BLaER1 treated with 17β-estradiol and CSF1 and Interleukin-3, amounts not matched to agents 10 nM and 100 nM (cell line): ENCODE measurements at regions not wholly inside any gene's neighbourhood (a gene's known extent, or its start where the extent isn't known, plus 50 kb on each side); places are given as distances from the start of the nearest gene placed in this dataset.
A peak's percentile ranks its signal among the peaks of the same experiment; 100 is the strongest.

Source experiments
- H3K27ac ChIP-seq, 11 experiments: shearing (Covaris generic); formaldehyde crosslinking; 2 replicates each; pipeline ENCODE4 v1.8.1; 2022
- H3K27me3 ChIP-seq, 11 experiments: shearing (Covaris generic); formaldehyde crosslinking; 2 replicates each; pipeline ENCODE4 v1.8.1; 2022
- H3K36me3 ChIP-seq, 11 experiments: shearing (Covaris generic); formaldehyde crosslinking; 2 replicates each; pipeline ENCODE4 v1.8.1; 2022
- H3K4me1 ChIP-seq, 10 experiments: shearing (Covaris generic); formaldehyde crosslinking; 2 replicates each; pipeline ENCODE4 v1.8.1; 2022
- H3K4me2 ChIP-seq, 11 experiments: shearing (Covaris generic); formaldehyde crosslinking; 2 replicates each; pipeline ENCODE4 v1.8.1; 2022
- H3K4me3 ChIP-seq, 10 experiments: shearing (Covaris generic); formaldehyde crosslinking; 2 replicates each; pipeline ENCODE4 v1.8.1; 2022
- H3K9ac ChIP-seq, 11 experiments: shearing (Covaris generic); formaldehyde crosslinking; 2 replicates each; pipeline ENCODE4 v1.8.1; 2022
- H3K9me3 ChIP-seq, 11 experiments: shearing (Covaris generic); formaldehyde crosslinking; replicated peaks in 1 of 11; 2 replicates each; pipeline ENCODE4 v1.8.1; 2022
- H4K20me1 ChIP-seq, 11 experiments: shearing (Covaris generic); formaldehyde crosslinking; 2 replicates each; pipeline ENCODE4 v1.8.1; 2022
- Cebpa-rat ChIP-seq, 11 experiments: shearing (Covaris generic); IDR thresholded peaks; 2 replicates each; pipeline ENCODE4 v1.8.1; 2022

- no peak overlapping the region for H3K4me3 ChIP-seq
- H3K9me3 ChIP-seq: peaks cover 0 to 9% (median 0%) of the 10 kb centered on the region in 11 experiments; a peak in 2 of 22 replicates
- no peak for TF ChIP-seq Cebpa-rat (IDR thresholded peaks at IDR 0.05)
- H3K27ac ChIP-seq: no peak overlapping the region
- H3K4me2 ChIP-seq: no peak overlapping the region
- no peaks in the 10 kb centered on the region for H3K27me3 ChIP-seq
- H3K4me1 ChIP-seq: peaks cover 0 to 13% (median 0%) of the 10 kb centered on the region in 10 experiments; a peak in 5 of 20 replicates
- no peaks in the 10 kb centered on the region for H4K20me1 ChIP-seq
- no peaks in the 10 kb centered on the region for H3K36me3 ChIP-seq
- no peak overlapping the region for H3K9ac ChIP-seq
Measured at GRCh38 chr4:12144051-12144450, 715.4 kb upstream of the HS3ST1 start.

GRCh38 chr4:12140864-12141263 lies 712.2 kb upstream of the HS3ST1 start:
- Histone ChIP-seq H4K20me1 (no peaks in the 10 kb centered on the region), H3K9ac (no peak overlapping the region)

GRCh38 chr4:12139296-12139695 lies 710.6 kb upstream of the HS3ST1 start:
- Histone ChIP-seq H3K4me3 (no peak overlapping the region), H3K27ac (peak overlapping the region in 1 of 11 experiments; percentile 32; a peak in 1 of 22 replicates), H3K36me3 (no peaks in the 10 kb centered on the region), H3K4me2 (peak overlapping the region in 3 of 11 experiments; percentile 13 to 60 (median 59); a peak in 4 of 22 replicates), H3K4me1 (peaks cover 0 to 39% (median 0%) of the 10 kb centered on the region in 10 experiments; a peak in 7 of 20 replicates), H3K27me3 (no peaks in the 10 kb centered on the region), H4K20me1 (no peaks in the 10 kb centered on the region), H3K9ac (no peak overlapping the region), H3K9me3 (0 out of 22 replicates have a peak, but pooled peaks cover 0 to 8% (median 0%) of the 10 kb centered on the region in 11 experiments)
- TF ChIP-seq Cebpa-rat (IDR thresholded peaks at IDR 0.05): no peak

More at GRCh38 chr4:12140864-12141263, 712.2 kb upstream of the HS3ST1 start:
- H3K4me3 ChIP-seq: no peak overlapping the region
- H3K36me3 ChIP-seq: no peaks in the 10 kb centered on the region
- no peak overlapping the region for H3K27ac ChIP-seq
- H3K4me2 ChIP-seq: no peak overlapping the region
- H3K9me3 ChIP-seq: no peaks in the 10 kb centered on the region
- H3K27me3 ChIP-seq: no peaks in the 10 kb centered on the region
- TF ChIP-seq Cebpa-rat (IDR thresholded peaks at IDR 0.05): no peak
- peaks cover 0 to 39% (median 0%) of the 10 kb centered on the region in 10 experiments; a peak in 7 of 20 replicates for H3K4me1 ChIP-seq

- Histone ChIP-seq H3K27me3 (no peaks in the 10 kb centered on the region), H3K36me3 (no peaks in the 10 kb centered on the region), H3K27ac (peak overlapping the region in 4 of 11 experiments; percentile 15 to 41 (median 26); a peak in 4 of 22 replicates), H3K9me3 (peaks cover 0 to 14% (median 5%) of the 10 kb centered on the region in 11 experiments; a peak in 13 of 22 replicates), H3K4me2 (peak overlapping the region in 4 of 11 experiments; percentile 2 to 60 (median 36); a peak in 6 of 22 replicates), H3K9ac (no peak overlapping the region), H4K20me1 (no peaks in the 10 kb centered on the region), H3K4me1 (peaks cover 0 to 34% (median 0%) of the 10 kb centered on the region in 10 experiments; a peak in 7 of 20 replicates), H3K4me3 (no peak overlapping the region; a peak in 1 of 20 replicates)
- TF ChIP-seq Cebpa-rat (IDR thresholded peaks at IDR 0.05): no peak
Measured at GRCh38 chr4:12138488-12138887, 709.8 kb upstream of the HS3ST1 start.

- no peaks in the 10 kb centered on the region for H3K36me3 ChIP-seq
- H3K4me3 ChIP-seq: no peak overlapping the region
- H3K9ac ChIP-seq: no peak overlapping the region
- H4K20me1 ChIP-seq: no peaks in the 10 kb centered on the region
- H3K27me3 ChIP-seq: no peaks in the 10 kb centered on the region
- peaks cover 0 to 34% (median 0%) of the 10 kb centered on the region in 10 experiments; a peak in 7 of 20 replicates for H3K4me1 ChIP-seq
- peak overlapping the region in 3 of 11 experiments; percentile 13 to 60 (median 59); a peak in 5 of 22 replicates for H3K4me2 ChIP-seq
- TF ChIP-seq Cebpa-rat (IDR thresholded peaks at IDR 0.05): no peak
- peaks cover 0 to 24% (median 8%) of the 10 kb centered on the region in 11 experiments; a peak in 13 of 22 replicates for H3K9me3 ChIP-seq
- H3K27ac ChIP-seq: peak overlapping the region in 1 of 11 experiments; percentile 41; a peak in 2 of 22 replicates
Measured at GRCh38 chr4:12137575-12137974, 708.9 kb upstream of the HS3ST1 start.

GRCh38 chr4:12126474-12126873 lies 697.8 kb upstream of the HS3ST1 start:
- no peak for TF ChIP-seq Cebpa-rat (IDR thresholded peaks at IDR 0.05)
- H4K20me1 ChIP-seq: no peaks in the 10 kb centered on the region
- H3K4me3 ChIP-seq: no peak overlapping the region
- H3K27me3 ChIP-seq: no peaks in the 10 kb centered on the region
- peaks cover 0 to 30% (median 0%) of the 10 kb centered on the region in 11 experiments; a peak in 8 of 22 replicates for H3K9me3 ChIP-seq
- no peaks in the 10 kb centered on the region for H3K36me3 ChIP-seq
- peak overlapping the region in 7 of 11 experiments; percentile 18 to 74 (median 58); a peak in 12 of 22 replicates for H3K27ac ChIP-seq
- H3K4me2 ChIP-seq: peak overlapping the region in 7 of 11 experiments; percentile 32 to 87 (median 58); a peak in 13 of 22 replicates
- H3K4me1 ChIP-seq: peaks cover 0 to 66% (median 31%) of the 10 kb centered on the region in 10 experiments; a peak in 12 of 20 replicates
- peak overlapping the region in 1 of 11 experiments; percentile 26; a peak in 2 of 22 replicates for H3K9ac ChIP-seq

GRCh38 chr4:12124138-12124537 lies 695.4 kb upstream of the HS3ST1 start:
- Histone ChIP-seq H4K20me1 (no peaks in the 10 kb centered on the region), H3K4me3 (peak overlapping the region in 2 of 10 experiments; percentile 8 to 32; a peak in 2 of 20 replicates), H3K4me1 (peaks cover 0 to 90% (median 38%) of the 10 kb centered on the region in 10 experiments; a peak in 13 of 20 replicates), H3K9ac (no peak overlapping the region), H3K4me2 (peak overlapping the region in 6 of 11 experiments; percentile 38 to 87 (median 70); a peak in 12 of 22 replicates), H3K27me3 (no peaks in the 10 kb centered on the region), H3K27ac (peak overlapping the region in 7 of 11 experiments; percentile 25 to 75 (median 71); a peak in 9 of 22 replicates), H3K9me3 (peaks cover 0 to 51% (median 10%) of the 10 kb centered on the region in 11 experiments; a peak in 12 of 22 replicates), H3K36me3 (no peaks in the 10 kb centered on the region)
- TF ChIP-seq Cebpa-rat (IDR thresholded peaks at IDR 0.05): no peak

- Histone ChIP-seq H4K20me1 (no peaks in the 10 kb centered on the region), H3K36me3 (no peaks in the 10 kb centered on the region), H3K4me2 (peak overlapping the region in 6 of 11 experiments; percentile 38 to 87 (median 70); a peak in 13 of 22 replicates), H3K9ac (no peak overlapping the region), H3K4me3 (peak overlapping the region in 1 of 10 experiments; percentile 32; a peak in 1 of 20 replicates), H3K27ac (peak overlapping the region in 7 of 11 experiments; percentile 39 to 75 (median 71); a peak in 14 of 22 replicates), H3K9me3 (peaks cover 0 to 51% (median 10%) of the 10 kb centered on the region in 11 experiments; a peak in 12 of 22 replicates), H3K27me3 (no peaks in the 10 kb centered on the region), H3K4me1 (peaks cover 0 to 94% (median 40%) of the 10 kb centered on the region in 10 experiments; a peak in 16 of 20 replicates)
- peak in 10 of 11 experiments; percentile 20 to 92 (median 65); a peak in 16 of 22 replicates for TF ChIP-seq Cebpa-rat (IDR thresholded peaks at IDR 0.05)
Measured at GRCh38 chr4:12123707-12124106, 695.0 kb upstream of the HS3ST1 start.

- Histone ChIP-seq H4K20me1 (no peaks in the 10 kb centered on the region), H3K9me3 (peaks cover 0 to 56% (median 10%) of the 10 kb centered on the region in 11 experiments; a peak in 12 of 22 replicates)
Measured at GRCh38 chr4:12122316-12122715, 693.6 kb upstream of the HS3ST1 start.

More at GRCh38 chr4:12122316-12122715, 693.6 kb upstream of the HS3ST1 start:
- Histone ChIP-seq H3K27ac (peak overlapping the region in 7 of 11 experiments; percentile 13 to 75 (median 71); a peak in 12 of 22 replicates), H3K9ac (peak overlapping the region in 5 of 11 experiments; percentile 15 to 65 (median 38); a peak in 7 of 22 replicates), H3K36me3 (no peaks in the 10 kb centered on the region), H3K27me3 (no peaks in the 10 kb centered on the region), H3K4me2 (peak overlapping the region in 6 of 11 experiments; percentile 38 to 87 (median 70); a peak in 12 of 22 replicates), H3K4me3 (peak overlapping the region in 5 of 10 experiments; percentile 10 to 42 (median 20); a peak in 6 of 20 replicates), H3K4me1 (peaks cover 0 to 98% (median 50%) of the 10 kb centered on the region in 10 experiments; a peak in 16 of 20 replicates)
- TF ChIP-seq Cebpa-rat (IDR thresholded peaks at IDR 0.05): no peak
